Stimulated activated CD8-positive, alpha-beta memory T cell treated with anti-CD3 and anti-CD28 coated beads, Interleukin-12 subunit alpha, Interleukin-12 subunit beta, amount 100 ng/mL, for 1 hour (primary cell): ENCODE measurements at regions not wholly inside any gene's neighbourhood (a gene's known extent, or its start where the extent isn't known, plus 50 kb on each side); places are given as distances from the start of the nearest gene placed in this dataset.
"Not testable (repeated sequence)": the region's sequence is repeated elsewhere in the genome, so short reads cannot be mapped to it uniquely, and the experiment has no call there.

ENCODE experiments used
- DNase-seq: peaks from one replicate; pipeline ENCODE4 v3.0.0-alpha.2; 2020; ENCODE audit warnings: low read depth

- DNase-seq, result peak; percentile 73
Measured at GRCh38 chr14:106061877-106062500, 535.6 kb downstream of the TMEM121 start.

- DNase-seq, result no peak
Measured at GRCh38 chr14:106062502-106063272, 536.3 kb downstream of the TMEM121 start.

DNA sequence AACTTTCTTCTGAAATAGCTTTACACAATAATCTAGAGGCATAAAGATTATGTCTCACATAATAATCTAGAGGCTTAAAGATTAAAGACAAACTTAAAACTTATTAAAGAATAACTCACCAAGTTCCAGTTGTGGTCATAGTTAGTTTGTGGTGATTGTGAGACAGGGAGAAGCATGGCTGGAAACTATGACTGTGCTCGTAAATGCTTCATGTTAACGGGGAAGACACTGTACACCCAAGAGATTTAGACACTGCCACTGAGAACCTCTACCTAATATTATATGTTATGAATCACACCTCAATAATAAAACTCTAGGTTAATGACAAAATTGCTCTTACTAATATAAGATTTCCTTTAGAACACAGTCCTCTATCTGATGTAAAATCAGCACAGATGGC lies 541.6 kb downstream of the TMEM121 start:
- no peak for DNase-seq

DNA sequence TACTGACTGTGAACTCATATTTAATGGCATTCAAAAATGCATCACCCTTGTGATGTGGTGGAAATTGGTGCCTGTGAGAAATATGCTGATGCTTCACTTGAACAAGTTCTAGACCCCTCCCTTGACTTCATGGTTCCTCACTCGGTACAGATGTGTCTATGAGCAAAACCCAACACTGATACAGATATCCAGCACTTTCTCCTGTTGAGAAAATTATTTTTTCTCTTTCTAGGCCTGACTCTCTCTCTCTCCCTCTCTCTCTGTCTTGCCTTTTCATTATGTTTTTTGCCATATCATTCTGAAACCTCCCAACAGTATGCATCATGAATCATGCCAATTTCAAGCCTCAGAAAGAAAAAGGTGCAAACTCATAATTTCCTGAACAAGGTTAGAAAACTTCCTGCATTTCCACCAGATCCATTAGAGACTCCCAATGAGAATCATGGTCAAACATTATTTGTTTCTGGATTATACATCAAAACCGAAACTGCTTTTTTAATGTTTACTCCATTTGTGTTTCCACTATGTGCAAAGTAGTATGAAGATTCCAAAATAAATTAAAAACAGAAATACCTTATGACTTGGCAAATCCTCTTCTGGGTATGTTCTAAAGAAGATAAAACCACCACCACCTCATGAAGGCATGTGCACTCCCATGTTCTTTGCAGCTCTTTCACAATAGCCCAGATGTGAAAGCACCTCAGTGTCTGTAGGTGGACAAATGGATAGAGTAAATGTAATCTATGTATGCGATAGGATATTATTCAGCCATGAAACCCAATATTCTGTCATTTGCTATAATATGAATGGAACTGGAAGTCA lies 543.6 kb downstream of the TMEM121 start:
- DNase-seq, result no peak

GRCh38 chr14:106080922-106081321 lies 554.5 kb downstream of the TMEM121 start:
- DNase-seq, result no peak

DNA sequence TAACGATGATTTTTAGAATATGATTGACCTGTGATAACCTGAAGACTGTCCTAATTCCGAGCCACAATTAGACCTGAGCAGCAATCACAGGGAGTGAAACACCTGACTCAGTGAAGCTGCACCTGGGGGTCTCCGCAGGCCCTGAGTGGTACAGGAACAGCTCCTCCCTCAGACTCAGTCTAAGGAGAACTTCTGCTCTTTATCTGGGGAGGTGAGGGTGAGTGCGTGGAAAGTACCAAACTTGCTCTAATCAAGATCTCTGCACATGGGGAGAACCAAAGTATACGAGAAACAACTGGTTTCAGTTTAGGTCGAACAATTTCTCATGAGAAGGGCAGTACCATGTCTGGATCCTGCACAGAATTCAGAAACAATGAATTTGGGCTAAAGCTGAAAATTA lies 555.3 kb downstream of the TMEM121 start:
- DNase-seq, result not testable (repeated sequence)

DNA sequence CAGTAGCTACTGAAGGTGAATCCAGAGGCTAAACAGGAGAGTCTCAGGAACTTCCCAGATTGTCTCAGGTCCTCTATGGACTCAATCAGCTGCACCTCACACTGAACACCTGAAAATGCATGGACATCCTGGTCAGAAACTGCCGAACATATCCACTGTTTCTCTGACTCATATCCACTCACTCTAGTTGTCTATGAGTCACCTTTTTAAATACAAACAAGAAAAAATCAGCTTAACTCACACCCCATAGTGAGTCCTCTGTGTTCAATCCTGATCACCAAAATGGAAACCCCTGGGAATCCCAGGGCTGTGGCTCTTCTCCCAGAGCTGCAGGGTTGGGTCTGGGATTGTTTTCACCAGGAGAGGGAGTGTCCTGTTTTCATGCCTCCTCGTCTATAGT lies 556.7 kb downstream of the TMEM121 start:
- DNase-seq, result no peak

DNA sequence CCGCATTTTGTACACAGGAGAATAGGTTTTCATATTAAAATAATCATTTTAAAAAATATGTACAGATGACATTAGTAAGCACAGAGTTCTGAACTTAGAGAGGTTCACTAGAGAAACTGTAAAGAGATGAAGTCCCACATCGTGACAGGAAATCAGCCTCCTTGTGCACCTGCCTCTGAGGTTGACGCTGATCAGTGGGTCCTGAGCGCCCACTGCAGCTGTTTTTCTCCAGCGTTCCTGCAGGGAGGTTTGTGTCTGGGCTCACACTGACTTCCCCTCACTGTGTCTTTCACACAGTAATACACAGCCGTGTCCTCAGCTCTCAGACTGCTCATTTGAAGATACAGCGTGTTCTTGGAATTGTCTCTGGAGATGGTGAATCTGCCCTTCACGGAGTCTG lies 561.5 kb downstream of the TMEM121 start:
- no peak for DNase-seq

DNA sequence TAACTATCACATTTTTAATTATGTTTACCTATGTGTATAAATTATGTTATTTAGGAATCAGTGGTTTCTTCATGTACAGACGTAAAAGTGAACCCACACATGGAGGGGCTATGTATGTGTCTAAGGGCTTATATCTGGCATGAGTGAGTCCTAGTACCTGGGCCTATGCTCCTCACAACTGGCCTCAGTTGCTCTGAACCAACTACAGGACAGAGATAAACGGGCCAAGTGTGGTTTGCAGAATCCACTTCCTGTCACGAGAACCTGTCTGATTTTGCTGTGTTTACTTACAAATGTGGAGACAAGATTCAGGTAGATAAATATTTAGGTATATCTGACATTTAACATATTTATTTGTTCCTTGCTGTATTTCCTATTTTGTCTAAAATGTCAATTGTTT lies 562.5 kb downstream of the TMEM121 start:
- DNase-seq, result not testable (repeated sequence)

DNA sequence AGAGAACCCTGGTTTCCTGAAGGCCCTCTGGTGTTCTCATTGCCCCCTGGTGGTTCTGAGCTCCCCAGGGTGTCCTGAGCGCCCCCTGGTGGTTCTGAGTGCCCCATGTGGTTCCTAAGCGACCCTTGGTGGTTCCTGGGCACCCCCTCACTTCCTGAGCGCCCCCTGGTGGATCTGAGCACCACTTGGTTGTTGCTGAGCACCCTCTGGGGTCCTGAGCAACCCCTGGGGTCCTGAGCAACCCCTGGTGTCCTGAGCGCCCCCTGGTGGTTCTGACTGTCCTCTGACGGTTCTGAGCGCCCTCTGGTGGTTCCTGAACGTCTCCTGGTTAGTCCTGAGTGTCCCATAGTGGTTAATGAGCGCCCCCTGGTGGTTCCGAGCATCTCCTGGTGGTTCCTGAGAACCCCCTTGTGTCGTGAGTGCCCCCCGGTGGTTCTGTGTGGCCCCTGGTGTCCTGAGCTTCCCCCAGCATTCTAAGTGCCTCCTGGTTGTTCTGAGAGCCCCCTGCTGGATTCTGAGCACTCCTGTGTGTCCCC lies 568.3 kb downstream of the TMEM121 start:
- no peak for DNase-seq

- DNase-seq, result no peak
Measured at GRCh38 chr14:106107703-106108102, 581.3 kb downstream of the TMEM121 start.

DNA sequence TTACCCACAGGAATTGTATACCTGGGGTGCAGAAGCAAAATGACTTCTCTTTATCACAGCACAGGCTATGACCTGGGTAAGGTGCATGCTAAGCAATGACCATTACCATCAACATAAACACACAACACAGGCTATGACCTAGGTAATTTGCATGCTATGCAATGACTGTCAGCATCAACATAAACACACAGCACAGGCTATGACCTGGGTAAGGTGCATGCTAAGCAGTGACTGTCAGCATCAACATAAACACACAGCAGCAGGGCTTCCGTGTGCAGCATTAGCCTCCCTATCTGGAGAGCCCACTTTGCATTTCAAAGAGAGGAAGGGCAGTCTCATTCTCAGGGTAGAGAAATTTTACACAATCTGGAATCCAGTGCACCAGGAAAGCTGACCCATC lies 583.0 kb downstream of the TMEM121 start:
- no peak for DNase-seq

DNA sequence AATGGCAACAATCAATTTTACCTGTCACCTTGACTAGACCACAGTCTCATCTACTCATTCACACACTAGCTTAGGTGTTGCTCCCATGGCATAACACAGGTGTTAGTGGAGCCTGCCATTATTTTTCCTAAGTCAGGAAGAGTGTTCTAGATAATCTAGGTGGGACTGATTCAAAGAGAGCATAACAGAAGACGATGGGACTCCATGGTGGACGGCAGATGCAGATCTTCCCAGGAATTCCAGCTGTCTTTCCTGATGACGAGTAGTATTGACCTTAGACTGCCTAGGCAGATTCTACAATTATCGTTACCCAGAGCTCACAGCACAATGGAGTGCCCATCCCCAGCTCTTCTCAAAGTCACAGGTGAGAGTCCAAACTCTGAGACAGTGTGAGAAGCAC lies 589.0 kb downstream of the TMEM121 start:
- DNase-seq, result no peak

GRCh38 chr14:106116339-106116930 lies 590.1 kb downstream of the TMEM121 start:
- not testable (repeated sequence) for DNase-seq

GRCh38 chr14:106120101-106120500 lies 593.7 kb downstream of the TMEM121 start:
- no peak for DNase-seq

DNA sequence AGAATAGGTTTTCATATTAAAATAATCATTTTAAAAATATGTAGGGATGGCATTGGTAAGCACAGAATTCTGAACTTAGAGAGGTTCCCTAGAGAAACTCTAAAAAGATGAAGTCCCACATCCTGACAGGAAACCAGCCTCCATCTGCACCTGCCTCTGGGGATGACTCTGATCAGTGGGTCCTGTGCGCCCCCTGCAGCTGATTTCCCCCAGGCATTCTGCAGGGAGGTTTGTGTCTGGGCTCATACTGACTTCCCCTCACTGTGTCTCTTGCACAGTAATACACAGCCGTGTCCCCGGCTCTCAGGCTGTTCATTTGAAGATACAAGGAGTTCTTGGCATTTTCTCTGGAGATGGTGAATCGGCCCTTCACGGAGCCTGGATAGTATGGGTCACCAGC lies 602.9 kb downstream of the TMEM121 start:
- DNase-seq, result no peak

GRCh38 chr14:106129904-106130661 lies 603.7 kb downstream of the TMEM121 start:
- DNase-seq, result not testable (repeated sequence)

- not testable (repeated sequence) for DNase-seq
Measured at GRCh38 chr14:106133126-106133525, 606.7 kb downstream of the TMEM121 start.

DNA sequence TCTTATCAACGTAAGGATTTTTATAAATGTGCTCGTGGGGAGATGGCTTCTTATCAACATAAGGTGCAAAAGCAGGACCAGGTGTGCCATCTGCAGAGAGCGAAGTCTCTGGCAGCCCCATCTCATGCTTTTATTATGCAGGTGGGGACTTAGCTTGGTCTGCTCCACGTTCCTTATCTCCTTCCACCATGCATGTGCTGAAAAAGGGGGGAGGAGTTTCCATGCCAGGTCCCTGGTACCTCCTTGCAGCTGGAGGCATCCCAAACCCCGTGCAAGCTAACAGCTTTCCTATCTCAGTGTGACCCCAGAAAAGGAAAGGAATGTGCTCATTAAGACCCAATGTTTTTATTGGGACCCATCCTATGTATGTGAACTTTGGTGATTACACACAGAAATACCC lies 608.5 kb downstream of the TMEM121 start:
- no peak for DNase-seq

- no peak for DNase-seq
Measured at GRCh38 chr14:106141242-106142220, 615.1 kb downstream of the TMEM121 start.
